GM18499 (cell line): ENCODE measurements at regions not wholly inside any gene's neighbourhood (a gene's known extent, or its start where the extent isn't known, plus 50 kb on each side); places are given as distances from the start of the nearest gene placed in this dataset.

Source experiments
- ATAC-seq: cut with Tn5 transposase; IDR thresholded peaks from one replicate; pipeline ENCODE4 v1.9.1; 2021; ENCODE audit warnings: moderate number of reproducible peaks; ENCODE audit not compliant: insufficient read depth, unreplicated experiment

- ATAC-seq = no peak
Measured at GRCh38 chrX:39450234-39450977, 647.4 kb downstream of the BCOR start.

GRCh38 chrX:39451046-39451445 lies 646.7 kb downstream of the BCOR start:
- no peak for ATAC-seq

- ATAC-seq = no peak
Measured at GRCh38 chrX:39452401-39452800, 645.4 kb downstream of the BCOR start.

GRCh38 chrX:39453889-39454621 lies 643.7 kb downstream of the BCOR start:
- no peak for ATAC-seq

- no peak for ATAC-seq
Measured at GRCh38 chrX:39456894-39457604, 640.7 kb downstream of the BCOR start.

GRCh38 chrX:39458779-39459178 lies 639.0 kb downstream of the BCOR start:
- no peak for ATAC-seq

GRCh38 chrX:39459204-39459603 lies 638.6 kb downstream of the BCOR start:
- ATAC-seq = no peak

GRCh38 chrX:39459952-39460351 lies 637.8 kb downstream of the BCOR start:
- ATAC-seq = no peak

GRCh38 chrX:39460499-39460898 lies 637.3 kb downstream of the BCOR start:
- no peak for ATAC-seq

GRCh38 chrX:39462835-39463234 lies 634.9 kb downstream of the BCOR start:
- no peak for ATAC-seq

- no peak for ATAC-seq
Measured at GRCh38 chrX:39464253-39464652, 633.5 kb downstream of the BCOR start.

GRCh38 chrX:39465467-39465866 lies 632.3 kb downstream of the BCOR start:
- ATAC-seq = no peak

- no peak for ATAC-seq
Measured at GRCh38 chrX:39465906-39466305, 631.9 kb downstream of the BCOR start.

- ATAC-seq = no peak
Measured at GRCh38 chrX:39469126-39469525, 628.6 kb downstream of the BCOR start.

GRCh38 chrX:39470588-39471407 lies 627.0 kb downstream of the BCOR start:
- no peak for ATAC-seq

GRCh38 chrX:39472161-39472560 lies 625.6 kb downstream of the BCOR start:
- no peak for ATAC-seq

GRCh38 chrX:39473812-39474211 lies 623.9 kb downstream of the BCOR start:
- no peak for ATAC-seq

GRCh38 chrX:39475372-39475771 lies 622.4 kb downstream of the BCOR start:
- ATAC-seq = no peak

- ATAC-seq = no peak
Measured at GRCh38 chrX:39476604-39477021, 621.1 kb downstream of the BCOR start.

- ATAC-seq = no peak
Measured at GRCh38 chrX:39477031-39477761, 620.6 kb downstream of the BCOR start.
